ENCODE measurements at regions not wholly inside any gene's neighbourhood (a gene's known extent, or its start where the extent isn't known, plus 50 kb on each side); places are given as distances from the start of the nearest gene placed in this dataset.

- no peak for DNase-seq
Measured at GRCh38 chr5:73998489-73998888, 372.5 kb downstream of the ARHGEF28 start.

- no peak for DNase-seq
Measured at GRCh38 chr5:73997960-73998359, 372.0 kb downstream of the ARHGEF28 start.

GRCh38 chr5:73996151-73996755, 370.3 kb downstream of the ARHGEF28 start:
- DNase-seq: no peak

GRCh38 chr5:73994963-73995362, 369.0 kb downstream of the ARHGEF28 start:
- no peak for DNase-seq
